ENCODE measurements at regions not wholly inside any gene's neighbourhood (a gene's known extent, or its start where the extent isn't known, plus 50 kb on each side); places are given as distances from the start of the nearest gene placed in this dataset.

- TF ChIP-seq CTCF (IDR thresholded peaks at IDR 0.05 in 4 of 5, conservative IDR thresholded peaks at IDR 0.05 in 1 of 5) (no peak), POLR2A (IDR thresholded peaks at IDR 0.05) (no peak)
These were observed 381.3 kb upstream of the SPRED2 start for GRCh38 chr2:65813631-65814173.
